ENCODE measurements at regions not wholly inside any gene's neighbourhood (a gene's known extent, or its start where the extent isn't known, plus 50 kb on each side); places are given as distances from the start of the nearest gene placed in this dataset.
A peak's percentile ranks its signal among the peaks of the same experiment; 100 is the strongest.

DNA sequence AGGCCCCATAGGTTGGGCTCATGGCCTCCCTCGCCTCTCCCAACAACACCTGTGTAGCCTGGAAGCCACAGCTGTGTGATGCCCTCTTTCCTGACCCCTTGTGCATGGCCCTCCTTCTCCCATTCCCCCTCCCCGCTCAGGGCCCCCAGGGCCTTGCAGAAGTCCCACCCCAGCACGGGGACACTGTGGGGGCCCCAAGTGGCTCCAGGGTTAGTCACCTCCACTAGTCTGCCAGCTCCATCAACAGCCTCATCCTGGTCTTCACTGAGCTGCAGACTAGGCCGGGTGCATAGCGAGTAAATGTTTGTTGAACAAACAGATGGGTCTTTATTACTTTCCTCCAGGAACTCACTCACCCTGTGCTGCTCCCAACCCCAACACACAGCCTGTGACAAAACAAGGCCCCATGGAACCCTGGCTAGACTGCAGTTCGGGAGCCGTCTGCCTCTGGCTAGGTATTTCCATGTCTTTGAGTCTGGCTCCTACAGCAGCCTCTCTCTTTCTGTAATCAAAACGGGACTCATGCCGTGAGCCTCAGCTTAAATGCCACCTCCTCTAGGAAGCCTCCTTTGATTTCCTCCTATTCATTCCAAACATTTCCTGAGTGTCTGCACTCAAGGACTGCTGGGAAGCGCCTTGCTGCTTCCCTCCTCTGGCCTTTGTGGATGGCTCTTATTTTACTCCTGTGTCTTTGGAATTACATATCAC lies 109.9 kb upstream of the ID2 start:
- no peak for DNase-seq (ENCODE audit: low read depth)

DNA sequence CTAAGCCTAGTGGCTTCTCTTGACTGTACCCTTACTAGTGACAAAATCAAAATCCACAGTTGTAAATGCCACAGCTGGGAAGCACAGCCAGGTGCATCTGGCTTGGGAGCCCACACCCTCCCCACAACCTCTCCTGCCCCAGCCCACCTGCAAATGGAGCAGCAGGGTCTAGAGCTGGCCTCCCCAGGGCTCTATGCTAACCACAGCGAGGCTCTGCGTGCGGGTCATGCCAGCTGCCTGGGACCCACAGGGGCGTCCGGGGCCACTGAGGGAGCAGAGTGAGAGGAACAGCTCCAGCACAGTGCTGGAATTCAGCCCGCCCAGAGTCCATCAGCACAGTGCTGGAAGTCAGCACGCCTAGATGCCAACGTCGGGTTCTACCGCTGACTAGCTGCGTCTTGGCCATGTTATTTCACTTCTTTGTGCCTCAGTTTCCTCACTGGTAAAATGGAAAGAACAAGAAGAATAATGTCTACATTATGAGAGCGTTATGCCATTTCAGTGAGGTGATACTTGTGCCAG lies 109.1 kb upstream of the ID2 start:
- DNase-seq (ENCODE audit: low read depth), result no peak

DNA sequence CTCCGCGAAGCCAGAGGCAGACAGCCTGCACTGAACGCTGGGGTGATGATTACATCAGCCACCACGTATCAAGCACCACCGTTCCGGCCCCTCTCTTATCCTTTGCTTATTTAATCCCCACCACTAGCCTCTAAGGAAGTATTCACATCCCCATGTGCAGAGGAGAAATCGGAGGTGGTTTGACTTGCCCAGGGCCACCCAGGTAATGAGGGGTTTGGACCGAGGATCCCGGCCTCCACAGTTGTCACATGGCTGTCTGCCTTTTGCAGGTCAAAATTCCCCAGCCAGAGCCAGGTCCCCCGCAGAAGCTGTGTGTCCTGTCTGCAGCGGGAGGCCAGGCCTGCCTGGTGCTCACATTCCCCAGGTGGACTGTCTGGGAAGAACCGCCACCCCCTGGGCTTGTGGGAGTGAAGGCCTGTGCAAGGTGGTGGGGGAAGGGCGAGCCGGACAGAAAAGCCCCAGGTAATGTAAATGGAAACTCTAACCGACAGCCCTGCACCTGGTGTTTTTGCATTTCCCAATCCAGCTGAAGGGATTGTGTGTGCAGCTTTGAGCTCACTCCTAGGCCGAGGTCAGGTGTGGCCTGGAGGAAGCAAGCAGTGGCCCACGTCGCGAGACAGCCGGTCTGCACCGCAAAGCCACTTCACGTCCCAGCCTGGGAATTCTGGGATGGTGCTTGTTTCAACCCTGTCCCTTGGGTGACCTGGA lies 108.5 kb upstream of the ID2 start:
- DNase-seq (ENCODE audit: low read depth), result no peak

DNA sequence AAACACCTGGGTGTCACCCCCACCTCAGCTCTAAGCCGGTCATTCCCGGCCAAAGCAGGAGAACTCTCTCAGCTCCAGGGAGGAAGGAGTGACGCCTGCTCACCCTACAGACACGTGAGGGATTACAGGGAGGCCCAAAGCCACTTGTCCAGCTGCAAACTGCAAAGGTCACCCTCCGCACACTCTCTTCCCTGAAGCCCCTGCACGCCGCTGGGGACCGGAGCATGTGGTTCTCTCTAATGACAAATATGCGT lies 108.0 kb upstream of the ID2 start:
- DNase-seq (ENCODE audit: low read depth), result no peak

DNA sequence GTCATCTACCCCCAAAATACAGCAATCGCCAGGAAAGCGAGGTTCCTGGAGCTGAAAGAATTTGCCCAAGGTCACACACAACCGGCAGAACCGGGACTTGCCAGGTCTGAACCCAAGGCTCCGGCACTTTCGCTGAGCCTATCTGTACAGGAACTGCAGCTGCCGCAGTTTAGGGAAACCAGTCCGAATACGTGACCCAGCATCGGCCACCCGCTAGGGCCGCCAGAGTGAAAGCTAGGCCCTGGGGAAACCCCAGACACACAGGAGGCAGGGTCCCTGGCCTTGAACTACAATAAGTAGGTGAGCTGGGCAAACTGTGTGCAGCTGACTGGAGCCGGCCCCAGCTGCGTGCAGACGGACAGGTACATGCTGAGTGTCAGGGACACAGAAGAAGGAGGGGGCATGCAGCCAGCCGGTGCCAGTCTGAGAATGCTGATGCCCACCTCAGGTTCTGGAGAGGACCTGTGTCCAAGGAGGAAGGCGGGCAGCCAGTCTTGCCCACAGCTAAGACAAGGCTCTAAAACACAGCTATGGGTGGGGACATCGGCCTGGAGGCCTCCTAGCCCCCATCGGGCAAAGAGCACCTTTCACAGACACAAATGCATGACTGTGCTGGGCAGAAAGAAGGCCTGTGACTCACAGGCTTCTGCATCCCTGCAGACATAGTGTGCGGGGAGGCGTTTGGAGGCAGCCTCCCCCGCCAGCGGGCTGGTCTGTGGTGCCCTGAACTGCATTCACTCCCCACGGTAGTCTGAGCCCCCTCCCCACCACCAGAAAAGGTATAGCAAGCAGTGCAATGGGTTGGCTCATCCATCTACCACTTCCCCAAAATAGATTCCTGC lies 107.4 kb upstream of the ID2 start:
- DNase-seq (ENCODE audit: low read depth), result peak; percentile 15

DNA sequence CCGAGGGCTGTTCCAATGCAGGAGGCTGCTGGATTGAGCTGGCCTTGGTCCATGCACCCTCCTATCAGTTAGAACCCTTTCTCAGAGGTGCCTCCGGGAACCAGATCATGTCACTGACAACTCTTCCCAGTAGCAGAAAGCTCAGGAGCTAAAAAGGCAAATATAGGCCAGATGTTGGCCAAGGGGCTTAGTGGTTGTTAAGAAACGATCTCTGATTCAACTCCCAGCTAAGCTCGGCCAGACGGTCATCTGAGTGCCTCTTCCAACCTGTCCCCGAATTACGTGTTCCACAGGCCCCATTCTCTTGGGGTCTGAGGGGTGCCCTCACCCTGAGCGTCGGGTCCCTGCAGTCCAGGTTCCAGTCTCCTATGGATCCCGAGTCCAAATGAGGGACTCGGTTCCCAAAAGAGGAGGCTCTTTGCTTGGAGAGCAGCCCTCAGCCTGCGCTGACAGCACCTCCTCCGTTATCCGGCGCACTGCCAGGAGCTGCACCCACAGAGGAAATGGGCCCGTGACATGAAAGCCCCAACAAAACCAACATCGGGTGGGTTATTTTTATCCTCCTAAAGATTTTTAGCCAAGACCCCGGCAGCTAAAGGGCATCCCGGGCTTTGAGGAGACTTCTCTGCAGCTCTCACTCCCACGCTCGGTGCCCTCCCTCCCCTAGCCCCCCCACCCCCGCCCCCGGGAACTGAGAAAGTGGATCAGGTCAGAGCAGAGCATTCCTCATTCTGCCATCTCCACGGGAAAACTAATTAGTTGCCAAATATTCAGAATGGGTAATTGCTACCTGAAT lies 106.6 kb upstream of the ID2 start:
- DNase-seq (ENCODE audit: low read depth), result peak; percentile 9

DNA sequence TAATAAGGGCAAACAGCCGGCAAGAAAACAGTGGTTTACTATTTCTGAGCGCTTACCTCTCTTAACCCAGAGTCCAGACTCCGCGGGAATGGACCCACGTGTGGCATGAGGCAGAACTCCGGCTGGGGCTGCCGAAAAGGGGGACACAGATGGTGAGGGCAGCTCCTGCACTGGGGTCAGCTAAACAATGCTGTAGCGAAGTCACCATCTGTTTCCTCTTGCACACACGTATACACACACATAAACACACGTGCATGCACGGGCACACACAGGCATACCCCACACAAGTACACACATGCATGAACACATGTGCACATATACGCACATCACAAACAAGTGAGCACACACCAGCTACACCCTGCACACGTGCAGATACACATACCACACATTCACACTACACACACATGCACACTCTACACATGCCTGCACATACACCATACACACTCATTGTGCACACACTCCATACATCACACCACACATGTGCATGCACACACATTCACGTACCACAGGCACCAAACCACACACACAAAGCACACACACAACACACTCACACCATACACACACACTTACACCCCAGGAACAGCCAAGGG lies 105.9 kb upstream of the ID2 start:
- no peak for DNase-seq (ENCODE audit: low read depth)

DNA sequence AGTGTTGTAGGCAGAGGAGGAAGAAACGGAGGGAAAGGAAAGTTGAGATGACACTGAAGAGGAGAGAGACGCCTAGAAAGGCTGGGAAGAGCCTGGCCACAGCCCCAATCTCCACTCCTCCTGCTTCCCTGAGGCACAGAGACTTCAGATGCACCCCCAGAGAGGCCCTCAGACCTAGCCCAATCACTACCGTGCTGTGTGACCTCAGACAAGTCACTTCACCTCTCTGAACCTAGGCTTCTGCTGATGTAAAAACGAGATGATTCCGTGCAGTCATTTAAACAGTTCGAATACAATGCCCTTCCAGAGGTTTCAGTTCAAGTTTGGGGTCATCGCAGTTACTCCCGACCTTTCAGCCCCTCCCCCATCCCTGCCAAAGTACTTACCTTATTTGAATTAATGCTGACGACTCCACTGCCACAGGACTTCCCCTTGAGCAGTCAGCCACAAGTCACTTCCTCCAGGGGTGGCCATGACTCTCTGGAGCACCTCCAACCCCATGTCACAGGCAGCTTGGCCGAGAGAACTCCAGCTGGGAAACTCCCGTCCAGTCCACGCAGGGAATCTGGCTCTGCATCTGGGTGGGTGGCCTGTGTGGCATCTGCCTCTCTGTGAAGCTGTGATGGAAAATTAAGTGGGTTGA lies 105.2 kb upstream of the ID2 start:
- DNase-seq (ENCODE audit: low read depth), result peak; percentile 9

DNA sequence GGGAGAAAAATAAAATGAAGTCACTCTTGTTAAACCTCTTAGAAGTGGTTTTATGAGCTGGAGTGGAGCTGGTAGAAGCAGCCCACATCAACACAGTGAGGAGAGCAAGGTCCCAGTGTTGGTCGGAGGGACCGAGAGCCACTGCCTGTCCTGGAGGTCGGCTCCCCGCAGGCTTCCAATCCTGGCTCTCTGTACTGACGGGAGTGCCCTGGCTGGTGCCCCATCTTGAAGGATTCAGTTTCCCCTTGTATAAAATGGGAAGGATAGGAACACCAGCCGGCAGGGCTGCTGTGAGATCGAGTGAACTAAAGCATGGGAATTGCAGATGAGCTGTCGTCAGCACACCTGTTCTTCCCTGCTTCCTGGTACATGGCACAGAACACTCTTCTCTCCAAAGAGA lies 104.3 kb upstream of the ID2 start:
- DNase-seq (ENCODE audit: low read depth), result no peak

DNA sequence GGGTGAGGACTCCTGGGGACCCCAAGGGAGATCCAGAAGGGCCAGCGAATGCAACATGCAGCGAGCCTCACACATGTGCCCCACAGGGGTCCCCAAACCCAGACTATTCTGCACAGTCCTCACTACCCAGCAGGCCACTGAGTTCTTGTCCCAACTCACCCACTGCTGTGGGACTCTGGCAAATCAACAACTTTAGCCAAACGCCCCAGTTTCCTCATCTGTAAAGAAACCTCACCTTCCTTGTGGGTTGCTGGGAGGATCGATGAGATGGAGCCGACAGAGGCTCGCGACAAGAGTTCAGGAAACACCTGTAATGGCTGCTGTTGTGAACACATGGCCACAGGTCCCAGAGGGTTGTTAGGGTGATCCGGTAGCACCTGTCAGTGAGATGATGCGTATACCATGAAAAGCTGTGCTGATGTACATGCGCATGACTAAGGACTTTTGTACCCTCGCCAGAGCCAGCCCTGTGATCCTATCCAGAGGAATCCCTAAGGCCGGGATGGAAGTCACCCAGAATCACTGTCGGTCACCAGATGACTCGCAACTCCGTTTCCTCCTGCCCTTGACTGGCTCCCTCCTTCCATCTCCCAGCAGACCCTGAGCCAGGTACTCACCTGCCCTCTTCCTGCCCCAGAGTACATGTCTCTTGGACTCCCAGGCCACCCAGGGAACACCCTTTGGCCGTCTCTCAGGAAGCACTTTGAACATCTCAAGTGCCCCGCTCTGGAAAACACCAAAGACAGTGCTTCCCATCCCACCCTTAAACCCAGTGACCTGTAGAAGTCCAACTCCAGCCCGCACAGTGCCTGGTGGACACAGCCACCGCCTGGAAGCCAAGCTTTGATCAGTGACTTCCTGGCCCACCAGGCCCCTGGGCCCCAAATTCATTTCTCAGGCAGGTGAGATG lies 103.3 kb upstream of the ID2 start:
- DNase-seq (ENCODE audit: low read depth), result peak; percentile 9

DNA sequence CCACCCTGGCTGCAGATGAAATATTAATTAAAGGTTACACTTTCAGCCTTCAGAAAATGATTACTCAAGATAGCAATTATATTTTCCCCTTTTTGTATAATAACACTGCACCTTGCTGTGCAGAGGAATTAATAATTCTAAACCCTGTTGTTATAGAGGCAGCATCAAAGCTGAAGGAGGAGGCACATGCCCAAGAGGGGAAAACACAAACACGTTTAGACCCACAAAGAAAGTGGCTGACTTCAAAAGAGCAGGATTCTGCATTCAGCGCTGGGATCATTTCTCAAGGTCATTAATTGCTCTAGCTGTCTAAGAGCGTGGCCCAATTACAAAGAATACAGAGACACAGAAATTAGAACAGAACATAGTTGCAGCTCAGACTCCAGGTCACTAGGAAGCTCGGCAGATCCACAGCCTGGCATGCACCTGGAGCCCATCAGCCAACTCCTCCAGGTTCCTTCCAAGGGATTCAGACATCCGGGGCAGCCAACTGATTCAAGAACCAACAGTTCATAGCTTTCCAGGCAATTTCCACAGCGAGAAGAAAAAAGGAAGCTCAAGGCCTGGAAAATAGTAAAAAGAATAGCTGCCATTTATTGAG lies 102.3 kb upstream of the ID2 start:
- DNase-seq (ENCODE audit: low read depth), result no peak

DNA sequence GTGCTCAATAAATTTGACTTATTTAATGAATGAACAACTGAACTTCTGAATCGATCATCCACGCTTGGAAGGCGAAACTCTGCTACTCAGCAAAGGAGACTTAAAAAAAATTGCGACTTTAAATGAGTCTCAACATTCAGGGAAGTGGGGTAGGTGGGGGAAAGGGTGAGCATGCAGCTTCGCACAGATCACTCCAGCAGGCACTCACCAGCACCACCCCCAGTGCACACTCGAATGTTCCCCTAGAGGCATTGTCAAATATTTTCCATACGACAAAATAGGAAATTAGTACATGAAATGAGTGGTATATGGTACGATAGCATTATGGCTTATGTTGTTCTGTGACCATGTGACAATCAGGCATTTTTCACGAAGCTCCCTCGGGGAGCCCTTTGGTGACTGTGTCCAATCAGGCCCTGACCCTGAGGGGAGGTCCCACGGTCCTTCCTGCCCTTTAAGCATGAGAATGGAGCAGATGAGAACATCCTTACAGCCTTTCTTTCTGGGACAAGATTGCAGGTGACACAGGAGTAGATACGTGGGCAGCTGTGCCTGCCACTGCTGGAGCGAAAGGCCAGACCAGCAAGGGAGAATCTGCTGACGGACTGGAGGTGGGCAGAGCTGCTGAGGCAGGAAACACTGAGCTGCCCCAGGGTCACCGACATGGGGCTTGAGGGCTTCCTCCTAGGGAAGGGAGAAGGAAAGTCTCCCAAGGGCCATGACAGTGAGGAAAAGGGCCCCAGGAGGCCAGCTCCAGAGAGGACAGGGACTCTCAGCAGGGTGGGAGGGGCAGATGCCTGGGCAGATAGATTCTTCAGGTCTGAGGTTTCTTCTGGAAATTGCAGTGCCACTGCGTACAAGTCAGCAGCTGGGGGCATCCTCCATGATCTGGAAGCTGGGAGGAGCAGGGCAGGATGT lies 101.3 kb upstream of the ID2 start:
- no peak for DNase-seq (ENCODE audit: low read depth)

DNA sequence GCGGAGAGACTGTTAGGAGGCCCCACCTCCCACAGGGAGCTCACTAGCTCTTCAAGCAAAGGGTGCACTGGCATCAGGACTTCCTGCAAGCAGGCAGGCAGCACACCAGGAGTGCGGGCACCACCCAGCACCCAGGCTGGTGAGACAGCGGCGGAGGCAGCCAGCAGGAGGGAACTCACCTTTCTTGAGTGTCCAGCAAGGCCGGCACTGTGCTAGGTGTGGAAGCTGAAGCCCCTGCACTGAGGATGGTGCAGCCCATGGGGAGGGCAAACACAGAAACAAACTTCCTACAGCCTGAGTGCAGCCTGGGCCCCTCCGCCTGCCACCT lies 100.7 kb upstream of the ID2 start:
- DNase-seq (ENCODE audit: low read depth), result no peak

DNA sequence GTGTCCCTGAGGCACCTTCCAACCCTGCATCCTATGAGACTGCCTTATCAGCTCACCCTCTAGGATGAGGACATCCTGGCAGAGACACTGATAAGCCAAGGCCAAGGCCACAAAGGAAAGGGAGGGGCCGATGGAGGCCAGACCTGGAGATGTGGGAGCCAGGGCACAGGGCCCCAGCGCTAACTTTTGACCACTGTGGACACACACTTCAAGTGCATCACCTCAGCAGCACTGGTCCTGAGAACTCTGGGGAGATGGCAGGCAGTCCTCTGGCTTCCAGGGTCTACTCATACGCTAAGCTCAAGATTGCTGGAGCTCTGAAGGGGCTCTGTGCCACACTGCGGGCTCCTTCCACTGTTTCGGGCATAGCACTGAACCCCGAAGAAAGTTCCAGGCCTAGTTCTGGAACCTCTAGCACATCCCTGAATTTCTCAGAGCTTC lies 100.2 kb upstream of the ID2 start:
- no peak for DNase-seq (ENCODE audit: low read depth)

DNA sequence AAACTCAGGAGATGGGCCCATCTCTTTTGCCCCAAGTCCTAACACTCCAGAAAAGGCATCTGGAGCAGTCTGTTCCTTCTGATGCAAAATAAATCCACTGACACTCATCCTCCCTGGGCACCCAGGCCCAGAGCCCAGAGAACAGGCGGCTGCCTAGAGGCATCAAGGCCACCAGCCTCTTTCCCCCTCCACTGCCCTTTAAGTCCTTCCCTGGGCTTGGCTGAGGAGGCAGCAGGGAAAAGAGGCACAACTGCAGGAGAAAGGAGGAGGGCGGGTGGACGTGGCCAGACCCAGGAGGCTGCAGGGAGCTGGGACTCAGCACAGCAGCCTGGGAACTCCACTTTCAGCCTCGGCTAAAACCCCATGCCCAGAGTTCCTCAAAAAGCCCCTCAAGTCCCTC lies 99.7 kb upstream of the ID2 start:
- DNase-seq (ENCODE audit: low read depth), result no peak

DNA sequence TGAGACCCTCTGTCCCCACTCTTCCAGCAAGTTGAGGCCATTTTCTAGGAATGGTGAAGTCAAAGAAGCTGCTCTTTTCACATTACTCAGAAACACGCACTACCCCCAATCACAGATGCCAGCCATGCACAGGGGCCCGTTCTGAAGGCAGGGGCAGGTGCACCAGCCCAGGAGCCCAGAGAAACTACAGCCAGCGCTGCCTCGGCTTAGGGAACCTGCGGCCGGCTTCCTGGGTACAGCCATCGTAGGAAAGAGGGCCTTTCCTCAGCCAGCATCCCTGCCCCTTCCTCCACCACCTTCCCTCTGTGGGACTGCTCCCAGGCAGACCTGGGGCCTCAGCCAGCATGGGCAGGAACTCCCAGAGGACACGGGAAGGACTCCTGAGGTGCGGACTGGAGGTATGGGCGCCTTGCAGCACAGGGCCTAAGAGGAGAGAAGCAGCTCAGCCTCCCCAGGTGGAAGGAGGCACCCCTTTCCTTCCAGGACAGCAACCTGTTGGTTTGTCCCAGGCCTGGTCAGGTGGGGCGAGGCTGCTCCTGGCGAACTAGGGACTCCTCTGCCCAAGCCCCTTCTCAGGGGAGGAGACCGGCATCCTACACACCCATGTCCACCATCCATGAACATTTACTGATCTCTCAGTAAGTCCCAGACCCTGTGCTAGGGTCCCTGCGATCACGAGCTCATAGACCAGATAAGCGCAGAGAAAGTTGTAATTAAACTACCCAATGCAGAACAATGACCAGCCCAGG lies 99.0 kb upstream of the ID2 start:
- DNase-seq (ENCODE audit: low read depth), result no peak

DNA sequence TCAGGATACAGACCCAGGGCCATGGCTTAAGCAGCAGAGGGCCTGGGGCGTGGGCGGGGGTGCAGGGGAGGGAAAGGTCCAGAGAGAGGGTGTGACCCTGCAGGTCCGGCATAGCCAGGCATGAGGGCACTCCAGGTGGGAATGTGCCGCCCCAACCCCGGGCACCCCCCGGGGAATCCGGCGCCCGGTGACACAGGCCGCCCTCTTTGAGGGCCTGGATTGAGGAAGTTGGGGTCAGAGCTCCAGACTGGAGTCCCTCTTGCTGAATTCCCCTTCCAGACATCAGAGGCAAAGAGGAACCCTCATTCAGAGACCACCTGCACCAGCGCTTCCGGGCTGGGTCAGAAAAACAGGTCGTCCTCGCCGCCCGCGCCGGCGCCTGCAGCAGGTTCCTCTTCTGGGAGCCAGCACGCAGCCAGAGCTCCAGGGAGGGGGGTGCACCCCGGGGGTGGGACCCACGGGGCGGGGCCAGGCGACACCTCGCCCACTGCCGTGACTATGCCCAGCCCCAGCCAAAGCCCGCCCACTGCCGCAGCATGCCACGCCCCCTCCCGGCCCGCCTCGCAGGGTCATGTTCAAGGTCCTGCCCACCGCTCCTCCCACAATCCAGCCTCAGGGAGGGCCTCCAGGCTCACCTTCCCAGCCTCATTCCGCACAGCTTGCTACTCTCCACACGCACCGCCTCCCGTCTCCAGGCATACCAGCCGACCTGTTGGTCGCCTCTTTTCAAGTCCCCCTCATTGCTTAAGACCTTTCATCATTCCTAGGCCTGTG lies 98.3 kb upstream of the ID2 start:
- DNase-seq (ENCODE audit: low read depth), result no peak
